IMR-90 (cell line): ENCODE measurements at regions not wholly inside any gene's neighbourhood (a gene's known extent, or its start where the extent isn't known, plus 50 kb on each side); places are given as distances from the start of the nearest gene placed in this dataset.

ENCODE experiments used
- ATAC-seq: fragments of 200-7000 bp; cut with Tn5 transposase; 2 replicates; pipeline ENCODE4 v1.9.1; 2020; ENCODE audit warnings: low read depth, mild to moderate bottlenecking, moderate library complexity
- BruUV-seq: library from RNA; stranded (reverse); fragments of 400-500 nt; replicated peaks from 2 replicates; lab custom pipeline; 2021; lab: Mats Ljungman, UMichigan
- CTCF ChIA-PET: fragments of 300-600 bp; formaldehyde crosslinking; extraction: SDS; loops from one replicate; lab custom pipeline; 2021; ENCODE audit warnings: antibody characterized with exemption; lab: Yijun Ruan, JAX
- POLR2A ChIA-PET: fragments of 300-600 bp; sonication (Branson Sonifier 250); formaldehyde crosslinking; loops from one replicate; lab custom pipeline; 2022; ENCODE audit warnings: antibody characterized with exemption; ENCODE audit not compliant: unreplicated experiment; lab: Charles Lee
- DNase-seq: peaks from one replicate; pipeline ENCODE4 v3.0.0; 2013
- H2AFZ ChIP-seq: replicated peaks from 2 replicates; pipeline ENCODE3; 2013; ENCODE audit warnings: low read length, mild to moderate bottlenecking; ENCODE audit not compliant: poor library complexity
- H2AK5ac ChIP-seq: 2 replicates; pipeline ENCODE4 v1.6.1; 2013; ENCODE audit warnings: low read depth, low read length, inconsistent platforms
- H2AK9ac ChIP-seq: replicated peaks from 2 replicates; pipeline ENCODE3; 2013; ENCODE audit warnings: mild to moderate bottlenecking, low read depth, low read length, moderate library complexity; ENCODE audit not compliant: poor library complexity
- H2BK120ac ChIP-seq: 2 replicates; pipeline ENCODE4 v1.6.1; 2013; ENCODE audit warnings: low read depth, low read length, inconsistent platforms
- H2BK15ac ChIP-seq: 3 replicates; pipeline ENCODE4 v1.6.1; 2013; ENCODE audit warnings: low read depth, low read length, inconsistent platforms
- H2BK20ac ChIP-seq: 2 replicates; pipeline ENCODE4 v1.6.1; 2013; ENCODE audit warnings: low read depth, mild to moderate bottlenecking, inconsistent platforms, low read length, moderate library complexity
- H2BK5ac ChIP-seq: 2 replicates; pipeline ENCODE4 v1.6.1; 2013; ENCODE audit warnings: mild to moderate bottlenecking, low read depth, low read length, inconsistent platforms; ENCODE audit not compliant: poor library complexity, severe bottlenecking
- H3K14ac ChIP-seq: replicated peaks from 2 replicates; pipeline ENCODE4 v1.6.1; 2013; ENCODE audit warnings: low read depth, low read length, inconsistent platforms
- H3K18ac ChIP-seq: 2 replicates; pipeline ENCODE4 v1.6.1; 2013; ENCODE audit warnings: low read depth, low read length, control low read depth
- H3K23ac ChIP-seq: 2 replicates; pipeline ENCODE4 v1.6.1; 2013; ENCODE audit warnings: low read depth, low read length, inconsistent platforms
- H3K27ac ChIP-seq: 2 replicates; pipeline ENCODE4 v1.5.1; 2013; ENCODE audit warnings: mild to moderate bottlenecking, control low read depth, low read length; ENCODE audit not compliant: insufficient read depth
- H3K27me3 ChIP-seq: 2 replicates; pipeline ENCODE4 v1.6.1; 2013; ENCODE audit warnings: low read length; ENCODE audit not compliant: control insufficient read depth, insufficient read depth
- H3K36me3 ChIP-seq: 2 replicates; pipeline ENCODE4 v1.6.1; 2013; ENCODE audit warnings: low read length, mixed read lengths; ENCODE audit not compliant: control insufficient read depth, insufficient read depth
- H3K4ac ChIP-seq: 2 replicates; pipeline ENCODE4 v1.6.1; 2013; ENCODE audit warnings: low read depth, low read length, inconsistent platforms
- H3K4me1 ChIP-seq: 2 replicates; pipeline ENCODE4 v1.6.1; 2013; ENCODE audit warnings: low read length, mixed read lengths; ENCODE audit not compliant: control insufficient read depth, insufficient read depth
- H3K4me2 ChIP-seq: 2 replicates; pipeline ENCODE4 v1.6.1; 2013; ENCODE audit warnings: low read depth, mild to moderate bottlenecking, control low read depth, low read length, moderate library complexity
- H3K4me3 ChIP-seq: 2 replicates; pipeline ENCODE4 v1.5.1; 2013; ENCODE audit warnings: low read depth, mild to moderate bottlenecking, control low read depth, low read length, moderate library complexity; ENCODE audit not compliant: insufficient read depth
- H3K56ac ChIP-seq: 2 replicates; pipeline ENCODE4 v1.6.1; 2013; ENCODE audit warnings: low read length, inconsistent platforms; ENCODE audit not compliant: insufficient read depth; ENCODE audit errors: extremely low read depth
- H3K79me1 ChIP-seq, 2 experiments: 2 replicates each; pipeline ENCODE4 v1.6.1; 2013; ENCODE audit warnings: low read length in 2 of 2, inconsistent platforms in 1 of 2, low read depth in 1 of 2
- H3K9ac ChIP-seq: 2 replicates; pipeline ENCODE4 v1.6.1; 2013; ENCODE audit warnings: low read depth, low read length, control low read depth
- H3K9me1 ChIP-seq: 2 replicates; pipeline ENCODE4 v1.6.1; 2013; ENCODE audit warnings: low read length, inconsistent platforms; ENCODE audit not compliant: insufficient read depth
- H3K9me3 ChIP-seq: 2 replicates; pipeline ENCODE4 v1.6.1; 2013; ENCODE audit warnings: low read length; ENCODE audit not compliant: control insufficient read depth, insufficient read depth
- H4K20me1 ChIP-seq: 2 replicates; pipeline ENCODE4 v1.6.1; 2013; ENCODE audit warnings: low read length, inconsistent platforms; ENCODE audit not compliant: insufficient read depth
- H4K5ac ChIP-seq: 2 replicates; pipeline ENCODE4 v1.6.1; 2013; ENCODE audit warnings: mild to moderate bottlenecking, low read depth, low read length, control low read depth
- H4K8ac ChIP-seq, 2 experiments: 2 replicates each; pipeline ENCODE4 v1.6.1; 2013; ENCODE audit warnings: low read depth in 2 of 2, low read length in 2 of 2, control low read depth in 1 of 2, inconsistent platforms in 1 of 2
- H4K91ac ChIP-seq: 2 replicates; pipeline ENCODE4 v1.6.1; 2013; ENCODE audit warnings: low read depth, low read length, inconsistent platforms; ENCODE audit not compliant: insufficient read depth
- BHLHE40 ChIP-seq: fragments of 150-350 bp; IDR thresholded peaks from 2 replicates; pipeline ENCODE4 v1.6.1; 2016; ENCODE audit warnings: mild to moderate bottlenecking, low read depth, low read length
- CEBPB ChIP-seq: IDR thresholded peaks from 2 replicates; pipeline ENCODE4 v1.6.1; 2012; ENCODE audit warnings: low read depth, low read length, improper control_type of control experiment
- CHD1 ChIP-seq: IDR thresholded peaks from 2 replicates; pipeline ENCODE4 v1.6.1; 2012; ENCODE audit warnings: low read depth, low read length, improper control_type of control experiment
- CTCF ChIP-seq: conservative IDR thresholded peaks from 2 replicates; pipeline ENCODE4 v1.5.1; 2012; ENCODE audit warnings: mild to moderate bottlenecking, low read depth, low read length, improper control_type of control experiment
- ELK1 ChIP-seq: fragments of 150-350 bp; IDR thresholded peaks from 2 replicates; pipeline ENCODE4 v1.6.1; 2016; ENCODE audit warnings: low read depth, mild to moderate bottlenecking, low read length, moderate library complexity, borderline replicate concordance
- FOS ChIP-seq: fragments of 150-350 bp; IDR thresholded peaks from 2 replicates; pipeline ENCODE4 v1.6.1; 2016; ENCODE audit warnings: low read depth, low read length
- MAFK ChIP-seq: IDR thresholded peaks from 2 replicates; pipeline ENCODE4 v1.6.1; 2012; ENCODE audit warnings: low read depth, low read length, improper control_type of control experiment
- MAZ ChIP-seq: IDR thresholded peaks from 2 replicates; pipeline ENCODE4 v1.6.1; 2012; ENCODE audit warnings: low read depth, mild to moderate bottlenecking, low read length, improper control_type of control experiment, moderate library complexity, borderline replicate concordance
- NFE2L2 ChIP-seq: fragments of 150-350 bp; IDR thresholded peaks from 2 replicates; pipeline ENCODE4 v1.6.1; 2016; ENCODE audit warnings: low read depth, mild to moderate bottlenecking, low read length
- POLR2A ChIP-seq: IDR thresholded peaks from 2 replicates; pipeline ENCODE4 v1.6.1; 2012; ENCODE audit warnings: mild to moderate bottlenecking, low read depth, low read length
- RAD21 ChIP-seq: IDR thresholded peaks from 2 replicates; pipeline ENCODE4 v1.6.1; 2012; ENCODE audit warnings: low read length, improper control_type of control experiment
- RCOR1 ChIP-seq: IDR thresholded peaks from 2 replicates; pipeline ENCODE4 v1.6.1; 2012; ENCODE audit warnings: mild to moderate bottlenecking, low read length, improper control_type of control experiment; ENCODE audit not compliant: insufficient replicate concordance
- WGBS, 2 experiments: methylation state at CpG; one replicate each; pipeline versions ENCODE4 v1.1.5 to v1.1.7; 2013; ENCODE audit warnings: missing lambda C conversion rate in 2 of 2; ENCODE audit not compliant: insufficient read length in 1 of 2; ENCODE audit errors: extremely low coverage in 2 of 2; 5-methylcytosine and 5-hydroxymethylcytosine counted together
- dilution Hi-C: fragments of 300-500 bp; cut with HindIII; formaldehyde crosslinking; loops from one replicate; pipeline ENCODE4 v1.14.3; 2018; ENCODE audit warnings: low sequenced_read_pairs; ENCODE audit not compliant: unreplicated experiment
- in situ Hi-C: fragments of 300-500 bp; cut with MboI; formaldehyde crosslinking; loops from 3 replicates; pipeline ENCODE4 v1.14.3; 2019; ENCODE audit warnings: low sequenced_read_pairs, inconsistent platforms, mixed read lengths
- intact Hi-C: fragments of 100-400 bp; cut with micrococcal nuclease; formaldehyde crosslinking; loops from 2 replicates; pipeline ENCODE4 v1.10.0; 2022

DNA sequence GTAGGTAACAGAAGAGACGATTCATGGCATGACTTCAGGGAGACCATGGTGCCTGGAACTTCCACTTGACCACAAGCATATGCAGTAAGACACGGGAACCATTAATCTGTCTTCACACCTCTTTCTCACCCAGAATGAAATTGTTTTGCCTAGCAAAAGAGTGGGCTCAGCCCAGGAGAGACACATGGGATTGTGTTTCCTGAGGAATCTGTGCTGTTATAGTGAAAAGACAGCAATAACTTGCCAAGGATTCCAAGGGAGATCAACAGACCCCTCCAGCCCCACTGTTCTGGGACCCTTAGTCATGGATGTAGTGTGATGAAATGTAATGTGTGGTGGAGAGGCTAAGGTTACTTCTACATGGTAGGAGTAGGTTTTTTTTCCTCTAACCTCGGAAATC, 192.5 kb upstream of the NPVF start:
- Histone ChIP-seq H4K8ac (no peak overlapping the region), H2BK15ac (no peak overlapping the region), H3K4me2 (no peak overlapping the region), H3K23ac (no peak overlapping the region), H3K9me3 (no peaks in the 10 kb centered on the region), H4K20me1 (no peaks in the 10 kb centered on the region), H4K91ac (no peak overlapping the region), H2BK120ac (no peak overlapping the region), H3K18ac (no peak overlapping the region), H2AK9ac (no peak overlapping the region), H3K9ac (no peak overlapping the region), H3K4me3 (no peak overlapping the region), H3K4me1 (no peaks in the 10 kb centered on the region), H3K14ac (no peak overlapping the region), H2AK5ac (no peak overlapping the region), H3K27ac (no peak overlapping the region), H3K36me3 (no peaks in the 10 kb centered on the region), H3K4ac (no peak overlapping the region), H3K9me1 (no peaks in the 10 kb centered on the region), H3K79me1 (no peaks in the 10 kb centered on the region), H4K5ac (no peak overlapping the region), H3K56ac (no peak overlapping the region), H2BK5ac (no peak overlapping the region), H2AFZ (no peak overlapping the region), H2BK20ac (no peak overlapping the region), H3K27me3 (no peaks in the 10 kb centered on the region)
- WGBS, 2 experiments, result no CpG with 5 or more reads among the region's 3 CpGs
- ATAC-seq, result no peak
- dilution Hi-C loops, result no loop called here
- BruUV-seq, result no TSS peak
- ChIA-PET POLR2A (no interaction called here), CTCF (no interaction called here)
- in situ Hi-C loops, result no loop called here
- DNase-seq, result no peak
- intact Hi-C loops, result no loop called here
- TF ChIP-seq CHD1 (no peak), FOS (no peak), ELK1 (no peak), POLR2A (no peak), MAZ (no peak), CTCF (no peak), RAD21 (no peak), BHLHE40 (no peak), RCOR1 (no peak), MAFK (no peak), NFE2L2 (no peak), CEBPB (no peak)
